ENCODE measurements at regions not wholly inside any gene's neighbourhood (a gene's known extent, or its start where the extent isn't known, plus 50 kb on each side); places are given as distances from the start of the nearest gene placed in this dataset.

- no peaks in the 10 kb centered on the region for H3K36me3 ChIP-seq
- TF ChIP-seq CTCF (IDR thresholded peaks at IDR 0.05; ENCODE audit: low read depth, low read length): no peak
- DNase-seq: no peak
- H3K4me1 ChIP-seq: peaks cover 55% of the 10 kb centered on the region
- no peak overlapping the region for H3K4me3 ChIP-seq (ENCODE audit: low read depth, low read length)
- no peaks in the 10 kb centered on the region for H3K9me3 ChIP-seq
- H3K27me3 ChIP-seq: no peaks in the 10 kb centered on the region
Measured at GRCh38 chr15:53831907-53832770, 72.7 kb upstream of the WDR72 start.

- H3K4me3 ChIP-seq (ENCODE audit: low read depth, low read length): no peak overlapping the region
- DNase-seq: peak; percentile 22
- no peaks in the 10 kb centered on the region for H3K9me3 ChIP-seq
- peaks cover 44% of the 10 kb centered on the region for H3K4me1 ChIP-seq
- no peaks in the 10 kb centered on the region for H3K27me3 ChIP-seq
- H3K36me3 ChIP-seq: no peaks in the 10 kb centered on the region
- TF ChIP-seq CTCF (IDR thresholded peaks at IDR 0.05; ENCODE audit: low read depth, low read length): no peak
Measured at GRCh38 chr15:53830707-53831386, 71.4 kb upstream of the WDR72 start.

GRCh38 chr15:53829923-53830459, 70.5 kb upstream of the WDR72 start:
- Histone ChIP-seq H3K36me3 (no peaks in the 10 kb centered on the region), H3K9me3 (no peaks in the 10 kb centered on the region), H3K4me1 (peaks cover 41% of the 10 kb centered on the region), H3K27me3 (no peaks in the 10 kb centered on the region), H3K4me3 (ENCODE audit: low read depth, low read length) (no peak overlapping the region)
- no peak for TF ChIP-seq CTCF (IDR thresholded peaks at IDR 0.05; ENCODE audit: low read depth, low read length)
- no peak for DNase-seq

- no peak for DNase-seq
- no peaks in the 10 kb centered on the region; the same call in 1 of the 2 replicates for H3K9me3 ChIP-seq
- no peak overlapping the region for H3K4me3 ChIP-seq (ENCODE audit: low read depth, low read length)
- TF ChIP-seq CTCF (IDR thresholded peaks at IDR 0.05; ENCODE audit: low read depth, low read length): no peak
- H3K36me3 ChIP-seq: no peaks in the 10 kb centered on the region
- no peaks in the 10 kb centered on the region for H3K27me3 ChIP-seq
- peaks cover 36% of the 10 kb centered on the region for H3K4me1 ChIP-seq
Measured at GRCh38 chr15:53829471-53829870, 70.0 kb upstream of the WDR72 start.

- no peaks in the 10 kb centered on the region for H3K36me3 ChIP-seq
- H3K4me1 ChIP-seq: peaks cover 27% of the 10 kb centered on the region
- TF ChIP-seq CTCF (IDR thresholded peaks at IDR 0.05; ENCODE audit: low read depth, low read length): no peak
- DNase-seq: no peak
- H3K9me3 ChIP-seq: no peaks in the 10 kb centered on the region; the same call in 1 of the 2 replicates
- H3K4me3 ChIP-seq (ENCODE audit: low read depth, low read length): no peak overlapping the region
- no peaks in the 10 kb centered on the region for H3K27me3 ChIP-seq
Measured at GRCh38 chr15:53827355-53827754, 67.9 kb upstream of the WDR72 start.
